BLaER1 (cell line): ENCODE measurements at regions not wholly inside any gene's neighbourhood (a gene's known extent, or its start where the extent isn't known, plus 50 kb on each side); places are given as distances from the start of the nearest gene placed in this dataset.

Experiments used
- H3K27ac ChIP-seq: shearing (Covaris generic); formaldehyde crosslinking; 2 replicates; pipeline ENCODE4 v1.8.1; 2022
- H3K27me3 ChIP-seq: shearing (Covaris generic); formaldehyde crosslinking; 2 replicates; pipeline ENCODE4 v1.8.1; 2022
- H3K36me3 ChIP-seq: shearing (Covaris generic); formaldehyde crosslinking; 2 replicates; pipeline ENCODE4 v1.8.1; 2022
- H3K4me1 ChIP-seq: shearing (Covaris generic); formaldehyde crosslinking; 2 replicates; pipeline ENCODE4 v1.8.1; 2022
- H3K4me2 ChIP-seq: shearing (Covaris generic); formaldehyde crosslinking; 2 replicates; pipeline ENCODE4 v1.8.1; 2022
- H3K4me3 ChIP-seq: shearing (Covaris generic); formaldehyde crosslinking; 2 replicates; pipeline ENCODE4 v1.8.1; 2022
- H3K9ac ChIP-seq: shearing (Covaris generic); formaldehyde crosslinking; 2 replicates; pipeline ENCODE4 v1.8.1; 2022
- H3K9me3 ChIP-seq: shearing (Covaris generic); formaldehyde crosslinking; 2 replicates; pipeline ENCODE4 v1.8.1; 2022
- H4K20me1 ChIP-seq: shearing (Covaris generic); formaldehyde crosslinking; 2 replicates; pipeline ENCODE4 v1.8.1; 2022
- Cebpa-rat ChIP-seq: shearing (Covaris generic); IDR thresholded peaks from 2 replicates; pipeline ENCODE4 v1.8.1; 2022

DNA sequence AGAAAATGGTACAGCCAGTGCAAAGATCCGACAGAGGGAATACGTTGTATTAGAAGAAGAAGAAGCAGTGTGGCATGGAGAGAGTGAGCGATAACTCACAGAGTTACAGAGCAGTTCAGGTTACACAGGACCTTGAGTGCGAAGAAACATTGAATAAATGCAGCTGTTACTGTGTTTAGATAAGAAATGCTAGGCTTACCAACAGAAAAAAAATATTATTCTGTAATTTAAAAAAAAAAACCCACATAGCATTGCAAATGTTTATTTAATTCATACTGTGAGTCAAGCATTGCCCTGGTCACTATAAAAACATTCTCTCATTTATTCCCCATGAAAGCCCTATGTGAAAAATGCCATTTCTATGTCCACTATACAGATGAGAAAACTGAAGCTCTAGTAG lies 373.4 kb upstream of the EPHA7 start:
- Histone ChIP-seq H3K9me3 (no peaks in the 10 kb centered on the region), H3K4me3 (no peak overlapping the region), H3K27me3 (no peaks in the 10 kb centered on the region), H3K9ac (no peak overlapping the region), H3K4me1 (no peaks in the 10 kb centered on the region), H3K36me3 (no peaks in the 10 kb centered on the region), H3K4me2 (no peak overlapping the region), H4K20me1 (no peaks in the 10 kb centered on the region), H3K27ac (no peak overlapping the region)
- TF ChIP-seq Cebpa-rat, result no peak

GRCh38 chr6:93790981-93791380 lies 371.6 kb upstream of the EPHA7 start:
- Histone ChIP-seq H3K9me3 (no peaks in the 10 kb centered on the region), H3K36me3 (no peaks in the 10 kb centered on the region)

GRCh38 chr6:93789532-93789931 lies 370.2 kb upstream of the EPHA7 start:
- Histone ChIP-seq H4K20me1 (no peaks in the 10 kb centered on the region), H3K36me3 (no peaks in the 10 kb centered on the region), H3K27me3 (no peaks in the 10 kb centered on the region), H3K4me3 (no peak overlapping the region), H3K4me2 (no peak overlapping the region), H3K4me1 (no peaks in the 10 kb centered on the region), H3K9ac (no peak overlapping the region), H3K9me3 (no peaks in the 10 kb centered on the region), H3K27ac (no peak overlapping the region)
- TF ChIP-seq Cebpa-rat, result no peak

More at GRCh38 chr6:93790981-93791380, 371.6 kb upstream of the EPHA7 start:
- Histone ChIP-seq H3K4me1 (no peaks in the 10 kb centered on the region), H3K4me2 (no peak overlapping the region), H3K27me3 (no peaks in the 10 kb centered on the region), H3K9ac (no peak overlapping the region), H3K27ac (no peak overlapping the region), H4K20me1 (no peaks in the 10 kb centered on the region), H3K4me3 (no peak overlapping the region)
- TF ChIP-seq Cebpa-rat, result no peak

- H4K20me1 ChIP-seq, result no peaks in the 10 kb centered on the region
- H3K27me3 ChIP-seq, result no peaks in the 10 kb centered on the region
- H3K9me3 ChIP-seq, result no peaks in the 10 kb centered on the region
- no peaks in the 10 kb centered on the region for H3K36me3 ChIP-seq
- no peak overlapping the region for H3K4me2 ChIP-seq
- no peaks in the 10 kb centered on the region for H3K4me1 ChIP-seq
- H3K4me3 ChIP-seq, result no peak overlapping the region
- TF ChIP-seq Cebpa-rat, result no peak
- H3K9ac ChIP-seq, result no peak overlapping the region
- H3K27ac ChIP-seq, result no peak overlapping the region
These were observed 368.5 kb upstream of the EPHA7 start for GRCh38 chr6:93787841-93788240.

DNA sequence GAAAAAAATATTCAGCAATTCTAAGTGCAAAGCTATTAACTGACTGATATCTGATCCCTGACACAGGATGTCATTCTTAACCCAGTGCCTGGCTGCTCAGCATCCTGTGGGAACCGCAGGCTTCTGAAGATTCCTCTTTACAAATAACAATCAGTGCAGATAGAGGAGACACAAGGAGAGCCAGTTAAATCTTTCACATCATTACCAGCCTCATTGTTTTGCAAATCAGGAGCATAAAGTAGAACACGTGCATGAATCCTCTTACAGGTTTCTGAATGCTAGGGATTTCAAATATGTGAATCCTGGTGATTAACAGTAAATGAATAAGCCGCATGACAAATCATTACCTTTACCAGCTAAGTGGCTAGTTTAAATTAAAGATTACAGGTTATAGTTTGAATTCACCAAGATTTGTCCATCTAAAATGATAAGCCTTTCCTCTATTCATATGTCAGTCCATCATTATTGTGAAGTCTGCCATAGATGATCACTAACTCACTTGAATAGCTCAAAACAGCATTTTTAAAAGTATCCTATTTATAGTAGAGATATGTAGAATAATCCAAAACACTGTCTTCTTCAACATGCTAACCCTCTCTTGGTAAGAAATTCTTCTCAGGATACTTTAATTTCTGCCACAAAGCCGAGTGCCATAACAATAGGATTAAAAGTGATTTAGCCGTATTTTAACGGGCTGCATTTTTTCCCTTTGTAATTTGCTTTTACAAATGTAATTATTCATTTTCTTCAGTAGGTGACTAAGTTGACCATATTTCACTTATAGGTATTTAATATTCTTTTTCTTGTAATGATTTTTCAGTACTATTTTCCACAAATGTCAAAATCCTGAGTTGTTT lies 367.3 kb upstream of the EPHA7 start:
- no peaks in the 10 kb centered on the region for H4K20me1 ChIP-seq
- no peak overlapping the region for H3K4me3 ChIP-seq
- H3K9ac ChIP-seq, result no peak overlapping the region
- H3K4me1 ChIP-seq, result no peaks in the 10 kb centered on the region
- H3K27me3 ChIP-seq, result no peaks in the 10 kb centered on the region
- H3K9me3 ChIP-seq, result no peaks in the 10 kb centered on the region
- no peaks in the 10 kb centered on the region for H3K36me3 ChIP-seq
- H3K4me2 ChIP-seq, result no peak overlapping the region
- no peak overlapping the region for H3K27ac ChIP-seq
- TF ChIP-seq Cebpa-rat, result no peak

- H3K4me1 ChIP-seq, result no peaks in the 10 kb centered on the region
- no peak overlapping the region for H3K27ac ChIP-seq
- H3K4me3 ChIP-seq, result no peak overlapping the region
- no peaks in the 10 kb centered on the region for H3K9me3 ChIP-seq
- H4K20me1 ChIP-seq, result no peaks in the 10 kb centered on the region
- no peaks in the 10 kb centered on the region for H3K27me3 ChIP-seq
- TF ChIP-seq Cebpa-rat, result no peak
- H3K36me3 ChIP-seq, result no peaks in the 10 kb centered on the region
- no peak overlapping the region for H3K4me2 ChIP-seq
- no peak overlapping the region for H3K9ac ChIP-seq
These were observed 366.3 kb upstream of the EPHA7 start for GRCh38 chr6:93785694-93786030.

- no peaks in the 10 kb centered on the region for H3K4me1 ChIP-seq
- no peak overlapping the region for H3K4me3 ChIP-seq
- H3K4me2 ChIP-seq, result no peak overlapping the region
- TF ChIP-seq Cebpa-rat, result no peak
- H4K20me1 ChIP-seq, result no peaks in the 10 kb centered on the region
- no peaks in the 10 kb centered on the region for H3K36me3 ChIP-seq
- no peak overlapping the region for H3K27ac ChIP-seq
- H3K9me3 ChIP-seq, result no peaks in the 10 kb centered on the region
- no peak overlapping the region for H3K9ac ChIP-seq
- no peaks in the 10 kb centered on the region for H3K27me3 ChIP-seq
These were observed 365.7 kb upstream of the EPHA7 start for GRCh38 chr6:93784794-93785693.

- Histone ChIP-seq H3K9me3 (no peaks in the 10 kb centered on the region), H3K36me3 (no peaks in the 10 kb centered on the region), H3K9ac (no peak overlapping the region), H3K4me3 (no peak overlapping the region), H4K20me1 (no peaks in the 10 kb centered on the region), H3K4me1 (no peaks in the 10 kb centered on the region), H3K4me2 (no peak overlapping the region), H3K27ac (no peak overlapping the region), H3K27me3 (no peaks in the 10 kb centered on the region)
- TF ChIP-seq Cebpa-rat, result no peak
These were observed 359.9 kb upstream of the EPHA7 start for GRCh38 chr6:93779086-93779841.

DNA sequence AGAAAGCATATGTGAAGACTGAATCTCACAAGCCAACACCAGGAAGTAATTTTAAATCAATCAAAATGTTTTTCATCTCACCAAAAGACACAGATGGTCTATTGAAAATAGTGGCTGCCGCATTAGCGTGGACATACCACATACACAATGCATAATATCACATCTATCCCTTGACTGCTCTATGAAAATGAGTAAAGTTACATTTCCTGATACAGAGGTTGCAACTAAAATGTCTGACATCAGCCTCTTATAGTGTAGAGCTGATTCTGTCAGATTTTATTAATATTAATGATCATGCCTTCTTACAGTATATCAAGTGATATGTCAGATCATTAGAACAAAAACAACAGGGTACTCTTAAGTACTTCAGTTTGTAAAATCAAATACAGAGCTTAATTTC lies 339.8 kb upstream of the EPHA7 start:
- H3K9me3 ChIP-seq, result no peaks in the 10 kb centered on the region
- H3K36me3 ChIP-seq, result no peaks in the 10 kb centered on the region
- H3K9ac ChIP-seq, result no peak overlapping the region
- H3K4me2 ChIP-seq, result no peak overlapping the region
- no peaks in the 10 kb centered on the region for H3K4me1 ChIP-seq
- H3K27ac ChIP-seq, result no peak overlapping the region
- no peak for TF ChIP-seq Cebpa-rat
- no peaks in the 10 kb centered on the region for H3K27me3 ChIP-seq
- no peaks in the 10 kb centered on the region for H4K20me1 ChIP-seq
- H3K4me3 ChIP-seq, result no peak overlapping the region
